HG02981 (cell line): ENCODE measurements at regions not wholly inside any gene's neighbourhood (a gene's known extent, or its start where the extent isn't known, plus 50 kb on each side); places are given as distances from the start of the nearest gene placed in this dataset.
A peak's percentile ranks its signal among the peaks of the same experiment; 100 is the strongest.
"Not testable (repeated sequence)": the region's sequence is repeated elsewhere in the genome, so short reads cannot be mapped to it uniquely, and the experiment has no call there.

Experiments
- ATAC-seq: cut with Tn5 transposase; IDR thresholded peaks from one replicate; pipeline ENCODE4 v1.9.1; 2021; ENCODE audit warnings: mild to moderate bottlenecking, moderate library complexity; ENCODE audit not compliant: unreplicated experiment

DNA sequence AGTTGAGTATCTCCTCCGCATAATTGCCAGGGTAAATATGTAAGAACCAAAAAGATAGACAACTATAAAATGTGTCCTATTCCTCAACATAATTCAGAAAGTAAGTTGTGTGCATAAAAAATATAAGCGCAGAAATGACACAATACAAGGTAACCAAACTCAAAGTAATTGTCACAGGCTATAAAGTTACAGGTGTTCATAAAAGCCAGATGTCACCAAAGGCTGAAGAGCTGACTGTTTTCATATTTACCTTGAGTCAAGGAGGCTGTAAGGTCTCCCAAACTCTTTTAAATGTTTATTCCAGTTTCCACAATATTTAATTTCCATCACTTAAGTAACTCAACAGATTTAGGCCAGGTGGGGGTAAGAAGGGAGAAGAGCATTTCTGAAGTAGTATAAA is 192.2 kb upstream of the MARCKS start:
- ATAC-seq, result no peak

DNA sequence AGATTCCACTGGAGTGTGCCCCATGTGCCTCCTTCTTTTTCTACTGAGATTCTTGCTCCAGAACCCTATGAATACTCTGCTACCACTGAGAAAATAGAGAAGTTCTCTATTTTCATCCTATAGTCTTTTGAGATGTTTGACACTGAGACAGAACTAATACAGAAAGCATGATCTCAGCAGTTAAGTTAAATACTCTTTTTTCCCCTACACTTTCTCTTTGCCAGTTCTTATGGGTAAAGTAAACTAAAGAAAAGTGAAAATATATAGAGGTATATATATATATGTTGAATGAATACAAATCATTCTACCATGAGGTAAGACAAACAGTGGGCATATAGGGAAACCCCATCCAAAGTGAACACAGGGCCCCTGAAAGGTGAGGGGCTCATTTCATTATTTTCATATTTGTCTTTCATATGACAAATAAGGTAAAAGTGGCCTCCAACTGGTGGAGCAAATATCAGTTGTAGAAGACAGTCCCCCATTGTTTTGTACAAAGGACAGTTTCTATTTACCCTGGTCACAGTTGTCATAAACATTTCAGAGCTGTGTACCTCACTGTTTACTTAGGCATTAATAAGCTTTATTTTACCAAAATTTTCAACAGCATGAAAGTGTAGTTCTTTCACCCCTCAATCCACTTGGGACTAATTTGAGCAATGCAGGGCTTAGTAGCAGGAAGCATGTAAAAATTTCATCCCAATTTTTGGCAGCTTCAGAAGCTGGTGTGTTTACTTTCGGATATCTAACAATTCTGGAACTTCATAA is 188.3 kb upstream of the MARCKS start:
- no peak for ATAC-seq

GRCh38 chr6:113669606-113670005 is 187.5 kb upstream of the MARCKS start:
- no peak for ATAC-seq

GRCh38 chr6:113671421-113671820 is 185.7 kb upstream of the MARCKS start:
- ATAC-seq, result no peak

DNA sequence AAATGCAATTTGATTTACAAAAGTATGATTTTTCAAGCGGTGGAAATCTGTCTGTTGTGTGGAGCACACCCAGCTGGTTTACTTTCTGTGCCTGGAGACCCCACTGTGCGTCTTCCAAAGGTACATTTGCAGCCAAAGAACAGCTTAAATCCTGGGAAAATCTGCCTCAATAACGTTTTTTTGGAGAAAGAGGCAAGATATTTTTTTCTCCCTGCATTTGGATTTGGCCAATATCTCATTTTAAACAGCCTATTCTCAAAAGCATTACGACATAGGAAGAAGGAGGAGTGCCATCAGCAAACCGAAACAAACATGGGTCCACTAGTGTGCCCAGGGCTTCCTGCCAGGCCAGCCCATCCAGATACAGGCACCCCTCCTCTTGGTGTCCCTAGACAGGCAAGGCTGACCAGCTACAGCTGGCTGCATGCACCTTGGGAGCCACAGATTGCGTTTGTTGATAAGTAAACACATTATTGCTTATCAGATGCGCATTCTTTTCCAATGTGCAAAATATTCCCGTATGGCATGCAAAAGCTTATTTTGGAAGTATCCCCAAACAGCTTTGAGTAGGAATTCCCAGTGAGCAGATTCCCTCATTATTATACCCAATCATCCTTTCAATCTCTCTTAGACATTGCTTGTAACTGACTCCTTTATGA is 184.5 kb upstream of the MARCKS start:
- ATAC-seq, result no peak

DNA sequence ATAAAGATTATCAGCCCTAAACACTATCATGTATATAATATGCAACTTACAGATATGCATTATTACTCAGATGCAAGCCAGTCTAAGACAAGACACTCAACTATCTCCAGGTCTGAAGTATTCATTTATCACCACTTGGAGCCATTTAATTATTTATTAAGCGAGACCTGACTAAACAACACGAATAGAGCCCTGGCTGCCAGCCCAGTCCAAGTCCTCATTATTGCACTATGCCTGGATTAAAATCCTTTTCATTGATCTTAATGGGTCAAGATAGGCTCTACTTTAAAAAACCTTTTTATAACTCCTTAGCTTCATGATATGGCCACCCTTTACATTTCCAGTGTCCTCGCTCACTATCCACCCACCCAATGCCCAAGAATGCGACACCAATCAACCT is 183.1 kb upstream of the MARCKS start:
- no peak for ATAC-seq

GRCh38 chr6:113676057-113676456 is 181.1 kb upstream of the MARCKS start:
- ATAC-seq, result no peak

GRCh38 chr6:113676968-113677367 is 180.2 kb upstream of the MARCKS start:
- ATAC-seq, result no peak

- ATAC-seq, result no peak
Measured at GRCh38 chr6:113679051-113679450, 178.1 kb upstream of the MARCKS start.

- no peak for ATAC-seq
Measured at GRCh38 chr6:113680301-113680700, 176.8 kb upstream of the MARCKS start.

DNA sequence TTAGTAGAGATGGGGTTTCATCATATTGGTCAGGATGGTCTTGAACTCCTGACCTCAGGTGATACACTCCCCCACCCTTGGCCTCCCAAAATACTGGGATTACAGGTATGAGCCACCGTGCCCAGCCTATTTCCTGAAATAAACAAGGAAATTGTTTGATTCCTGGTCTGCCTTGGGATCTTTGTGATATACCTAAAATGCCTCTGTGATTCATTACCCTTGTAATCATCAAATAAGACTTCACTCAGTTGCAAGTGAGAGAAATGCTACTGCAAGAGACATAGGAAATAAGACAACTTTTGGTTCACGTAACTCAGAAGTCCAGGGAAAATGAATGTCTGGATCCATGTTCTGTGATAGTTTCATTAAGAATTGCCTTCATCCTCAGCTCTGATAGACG is 173.2 kb upstream of the MARCKS start:
- no peak for ATAC-seq

DNA sequence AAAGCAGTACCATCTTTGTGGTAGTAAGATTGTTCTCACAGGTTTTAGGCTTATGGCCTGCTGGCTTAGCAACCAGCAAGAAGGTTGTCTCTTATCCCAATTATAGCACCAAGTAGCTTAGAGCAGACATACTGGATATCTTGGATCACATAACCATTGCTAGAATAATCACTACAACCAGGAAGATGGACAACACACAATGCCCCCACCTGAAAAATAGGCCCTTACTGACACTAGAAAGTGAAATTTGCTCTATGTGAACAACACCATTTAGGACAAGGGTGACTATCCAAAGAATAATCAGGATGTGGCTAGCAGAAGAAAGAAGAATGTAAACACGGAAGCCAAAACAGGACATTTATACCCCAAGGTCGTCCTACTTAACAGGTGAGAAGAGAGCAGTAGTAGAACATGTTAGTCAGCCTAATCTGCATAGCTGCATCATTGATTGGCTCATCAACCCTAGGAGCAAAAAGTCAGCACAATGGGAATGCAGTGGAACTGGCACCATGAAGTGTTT is 172.7 kb upstream of the MARCKS start:
- no peak for ATAC-seq

DNA sequence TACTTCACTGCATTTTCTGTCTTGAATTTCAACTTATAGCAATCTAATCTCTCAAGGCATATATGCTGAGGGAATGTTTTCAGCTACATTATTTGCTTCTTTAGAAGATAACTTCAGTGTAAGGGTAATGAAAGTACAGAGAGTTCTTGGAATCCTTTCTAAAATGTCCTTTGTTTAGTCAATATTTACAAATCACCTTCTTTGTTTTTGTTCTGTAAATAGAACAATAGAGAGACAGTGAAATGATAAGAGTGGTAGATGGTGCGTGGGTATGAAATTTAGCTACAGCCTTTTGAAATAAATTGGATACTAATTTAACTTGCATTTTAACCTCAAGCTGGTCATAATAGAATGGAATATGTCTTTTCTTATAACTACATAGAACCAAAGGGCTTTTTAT is 171.1 kb upstream of the MARCKS start:
- no peak for ATAC-seq

GRCh38 chr6:113689620-113690019 is 167.5 kb upstream of the MARCKS start:
- not testable (repeated sequence) for ATAC-seq

DNA sequence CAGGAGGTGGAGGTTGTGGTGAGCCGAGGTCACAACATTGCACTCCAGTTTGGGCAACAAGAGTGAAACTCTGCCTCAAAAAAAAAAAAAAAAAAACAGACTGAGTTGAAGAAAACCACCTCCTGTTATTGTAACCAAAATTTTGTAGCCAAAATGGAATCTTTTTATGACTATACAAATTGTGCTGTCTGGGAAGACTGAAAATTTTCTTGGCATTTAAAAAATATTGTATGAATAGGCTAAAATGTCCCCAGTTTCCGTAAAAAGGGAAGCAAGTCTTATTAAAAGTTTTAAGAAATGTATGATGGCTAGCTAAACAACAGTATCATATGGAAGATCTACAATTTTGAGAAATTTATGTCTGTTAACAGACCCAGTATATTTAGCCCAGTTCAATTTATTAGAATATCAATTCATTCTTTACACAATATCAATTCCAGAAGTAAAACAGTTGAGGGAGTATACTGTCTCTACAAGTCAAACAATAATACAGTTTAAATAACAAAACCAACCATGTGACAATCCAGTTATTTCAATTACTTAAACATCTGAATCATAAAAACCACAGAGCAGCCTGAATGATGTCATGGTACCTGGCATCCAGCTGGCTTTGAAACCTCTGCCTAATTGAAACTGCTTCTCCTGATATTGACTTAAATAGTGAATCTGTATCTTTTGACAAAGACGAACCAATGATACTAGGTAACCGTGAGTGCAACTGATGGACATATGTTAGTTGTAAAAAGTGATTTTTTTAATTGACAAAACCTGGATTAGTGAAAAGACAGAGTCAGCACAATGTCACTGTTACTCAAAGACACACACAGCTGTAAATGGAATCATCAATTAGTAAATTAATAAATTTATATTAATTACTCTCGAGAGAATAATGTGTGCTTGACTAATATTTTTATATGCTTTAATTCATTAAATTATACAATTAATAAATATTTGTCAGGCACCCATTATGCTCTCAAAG is 166.6 kb upstream of the MARCKS start:
- peak; percentile 88 for ATAC-seq

DNA sequence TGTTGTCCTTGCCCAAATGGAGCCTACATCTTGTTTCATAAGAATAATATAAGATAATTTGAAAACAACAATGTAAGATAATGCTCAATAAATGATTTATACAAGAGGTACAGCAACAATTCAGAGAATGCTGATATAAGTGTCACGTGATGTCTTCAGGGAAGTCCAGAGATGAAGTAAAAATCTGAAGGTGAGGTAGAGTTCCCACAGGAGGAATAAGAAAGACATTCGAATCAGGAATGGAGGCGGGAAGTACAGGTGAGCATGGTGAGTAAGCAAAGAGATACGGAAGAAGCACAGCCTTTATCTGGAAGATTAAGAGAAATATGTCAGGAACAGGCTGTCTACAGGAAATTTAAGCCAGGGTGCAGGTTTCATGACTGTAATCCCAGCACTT is 165.9 kb upstream of the MARCKS start:
- no peak for ATAC-seq

- ATAC-seq, result no peak
Measured at GRCh38 chr6:113693851-113694250, 163.3 kb upstream of the MARCKS start.

GRCh38 chr6:113694278-113695077 is 162.7 kb upstream of the MARCKS start:
- no peak for ATAC-seq

GRCh38 chr6:113695516-113695915 is 161.6 kb upstream of the MARCKS start:
- ATAC-seq, result no peak

DNA sequence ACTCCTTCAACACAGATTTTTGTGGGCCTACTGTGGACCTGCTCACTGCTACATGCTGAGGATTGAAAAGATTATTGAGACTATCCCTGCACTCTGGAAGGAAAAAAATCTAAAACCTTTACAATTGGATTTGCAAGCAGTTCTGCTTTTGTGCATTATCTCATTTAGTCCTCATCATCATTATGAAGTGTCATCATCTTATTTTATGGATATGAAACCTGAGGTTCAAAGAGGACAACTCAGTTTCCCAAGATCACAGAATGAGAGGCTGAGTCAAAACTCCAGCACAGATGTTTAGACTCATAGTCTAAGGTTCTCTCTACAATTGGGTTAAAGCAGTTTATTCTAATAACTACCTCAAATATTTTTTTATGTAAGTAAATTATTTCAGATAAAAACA is 160.2 kb upstream of the MARCKS start:
- ATAC-seq, result no peak
